GM18498 (cell line): ENCODE measurements at regions not wholly inside any gene's neighbourhood (a gene's known extent, or its start where the extent isn't known, plus 50 kb on each side); places are given as distances from the start of the nearest gene placed in this dataset.
"Not testable (repeated sequence)": the region's sequence is repeated elsewhere in the genome, so short reads cannot be mapped to it uniquely, and the experiment has no call there.

Experiments used
- ATAC-seq: cut with Tn5 transposase; IDR thresholded peaks from one replicate; pipeline ENCODE4 v1.9.1; 2021; ENCODE audit warnings: mild to moderate bottlenecking, moderate library complexity; ENCODE audit not compliant: unreplicated experiment

GRCh38 chr6:164101859-164102258 is 687.3 kb downstream of the QKI start:
- no peak for ATAC-seq

- no peak for ATAC-seq
These were observed 684.8 kb downstream of the QKI start for GRCh38 chr6:164099269-164099865.

GRCh38 chr6:164098857-164099267 is 684.3 kb downstream of the QKI start:
- ATAC-seq: no peak

GRCh38 chr6:164097551-164098398 is 683.3 kb downstream of the QKI start:
- no peak for ATAC-seq

- no peak for ATAC-seq
These were observed 682.5 kb downstream of the QKI start for GRCh38 chr6:164097056-164097455.

- ATAC-seq: no peak
These were observed 680.5 kb downstream of the QKI start for GRCh38 chr6:164095056-164095455.

- no peak for ATAC-seq
These were observed 673.4 kb downstream of the QKI start for GRCh38 chr6:164087870-164088269.

GRCh38 chr6:164087211-164087610 is 672.7 kb downstream of the QKI start:
- no peak for ATAC-seq

- ATAC-seq: no peak
These were observed 671.8 kb downstream of the QKI start for GRCh38 chr6:164086076-164086887.

- no peak for ATAC-seq
These were observed 670.9 kb downstream of the QKI start for GRCh38 chr6:164085091-164086075.

- no peak for ATAC-seq
These were observed 664.7 kb downstream of the QKI start for GRCh38 chr6:164079275-164079600.

- ATAC-seq: no peak
These were observed 664.2 kb downstream of the QKI start for GRCh38 chr6:164078532-164079274.

GRCh38 chr6:164076818-164077532 is 662.5 kb downstream of the QKI start:
- not testable (repeated sequence) for ATAC-seq

GRCh38 chr6:164075981-164076615 is 661.6 kb downstream of the QKI start:
- no peak for ATAC-seq

GRCh38 chr6:164072240-164072666 is 657.7 kb downstream of the QKI start:
- no peak for ATAC-seq

GRCh38 chr6:164069350-164069990 is 655.0 kb downstream of the QKI start:
- ATAC-seq: no peak

GRCh38 chr6:164068527-164068926 is 654.0 kb downstream of the QKI start:
- no peak for ATAC-seq

- ATAC-seq: no peak
These were observed 652.2 kb downstream of the QKI start for GRCh38 chr6:164066766-164067165.
